ENCODE measurements at regions not wholly inside any gene's neighbourhood (a gene's known extent, or its start where the extent isn't known, plus 50 kb on each side); places are given as distances from the start of the nearest gene placed in this dataset.
"Not testable (repeated sequence)": the region's sequence is repeated elsewhere in the genome, so short reads cannot be mapped to it uniquely, and the experiment has no call there.

DNA sequence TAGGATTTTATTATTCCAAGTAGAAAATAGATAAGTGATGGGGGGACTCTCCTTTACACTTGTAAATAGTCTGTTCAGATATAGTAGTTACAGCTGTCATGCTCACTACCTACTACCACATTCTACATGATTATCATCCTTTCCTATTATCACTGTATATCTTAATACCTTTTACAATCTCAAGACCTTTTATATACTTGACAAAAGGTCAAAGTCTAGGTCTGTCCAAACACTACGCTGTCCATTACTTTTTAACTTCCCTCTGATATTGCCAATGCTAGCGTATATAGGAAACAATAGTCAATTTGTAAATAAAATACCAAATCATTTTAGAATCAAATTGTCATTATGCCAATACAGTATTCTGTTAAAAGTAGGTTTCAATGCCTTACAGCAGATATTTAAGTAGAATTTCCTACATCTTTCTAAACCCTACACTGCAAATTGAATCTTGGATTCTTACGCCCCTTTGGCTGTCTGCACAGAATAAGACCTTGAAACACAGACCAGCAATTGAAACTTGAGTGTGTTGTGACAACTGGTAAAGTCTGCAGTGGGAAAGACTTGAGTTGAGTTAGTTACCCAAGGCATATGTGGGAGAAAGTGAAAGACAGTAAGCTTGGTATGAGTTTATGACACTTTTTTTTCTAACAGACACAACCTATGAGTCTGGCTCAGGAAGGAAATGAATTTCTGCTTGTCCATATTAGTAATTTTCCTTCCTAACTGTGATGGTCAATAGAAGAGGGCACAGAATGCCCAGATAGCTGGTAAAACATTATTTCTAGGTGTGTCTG, 827.6 kb upstream of the ACO1 start:
- TF ChIP-seq, protein P1, sequence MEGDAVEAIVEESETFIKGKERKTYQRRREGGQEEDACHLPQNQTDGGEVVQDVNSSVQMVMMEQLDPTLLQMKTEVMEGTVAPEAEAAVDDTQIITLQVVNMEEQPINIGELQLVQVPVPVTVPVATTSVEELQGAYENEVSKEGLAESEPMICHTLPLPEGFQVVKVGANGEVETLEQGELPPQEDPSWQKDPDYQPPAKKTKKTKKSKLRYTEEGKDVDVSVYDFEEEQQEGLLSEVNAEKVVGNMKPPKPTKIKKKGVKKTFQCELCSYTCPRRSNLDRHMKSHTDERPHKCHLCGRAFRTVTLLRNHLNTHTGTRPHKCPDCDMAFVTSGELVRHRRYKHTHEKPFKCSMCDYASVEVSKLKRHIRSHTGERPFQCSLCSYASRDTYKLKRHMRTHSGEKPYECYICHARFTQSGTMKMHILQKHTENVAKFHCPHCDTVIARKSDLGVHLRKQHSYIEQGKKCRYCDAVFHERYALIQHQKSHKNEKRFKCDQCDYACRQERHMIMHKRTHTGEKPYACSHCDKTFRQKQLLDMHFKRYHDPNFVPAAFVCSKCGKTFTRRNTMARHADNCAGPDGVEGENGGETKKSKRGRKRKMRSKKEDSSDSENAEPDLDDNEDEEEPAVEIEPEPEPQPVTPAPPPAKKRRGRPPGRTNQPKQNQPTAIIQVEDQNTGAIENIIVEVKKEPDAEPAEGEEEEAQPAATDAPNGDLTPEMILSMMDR (IDR thresholded peaks at IDR 0.05), result no peak
- Histone ChIP-seq H3K36me3 (no peaks in the 10 kb centered on the region), H3K9me3 (no peaks in the 10 kb centered on the region), H3K4me1 (no peaks in the 10 kb centered on the region), H3K27ac (no peak overlapping the region), H3K4me3 (no peak overlapping the region), H3K27me3 (no peaks in the 10 kb centered on the region)
- intact Hi-C loops (cut with DNase I), result no loop called here
- DNase-seq (no peak), ATAC-seq (no peak)
- 91 to 95% methylated on average over 3 of the region's 3 CpGs for WGBS, 2 donors

DNA sequence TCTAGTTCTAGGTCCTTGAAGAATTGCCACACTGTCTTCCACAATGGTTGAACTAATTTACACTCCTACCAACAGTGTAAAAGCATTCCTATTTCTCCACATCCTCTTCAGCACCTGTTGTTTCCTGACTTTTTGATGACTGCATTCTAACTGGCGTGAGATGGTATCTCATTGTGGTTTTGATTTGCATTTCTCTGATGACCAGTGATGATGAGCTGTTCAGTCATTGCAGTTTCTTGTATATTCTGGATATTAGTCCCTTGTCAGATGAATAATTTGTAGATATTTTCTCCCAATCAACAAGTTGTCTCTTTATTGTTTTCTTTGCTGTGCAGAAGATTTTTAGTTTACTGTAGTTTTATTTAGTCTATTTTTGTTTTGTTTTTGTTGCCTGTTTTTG, 812.3 kb upstream of the ACO1 start:
- DNase-seq; ATAC-seq; H3K27ac ChIP-seq; H3K27me3 ChIP-seq; intact Hi-C loops (cut with DNase I); H3K4me3 ChIP-seq; H3K36me3 ChIP-seq; H3K4me1 ChIP-seq: not testable (repeated sequence)
- H3K9me3 ChIP-seq, result peaks cover 0 to 16% (median 0%) of the 10 kb centered on the region in 11 donors
- 84 to 91% methylated on average over 1 of the region's 1 CpG for WGBS, 2 donors

DNA sequence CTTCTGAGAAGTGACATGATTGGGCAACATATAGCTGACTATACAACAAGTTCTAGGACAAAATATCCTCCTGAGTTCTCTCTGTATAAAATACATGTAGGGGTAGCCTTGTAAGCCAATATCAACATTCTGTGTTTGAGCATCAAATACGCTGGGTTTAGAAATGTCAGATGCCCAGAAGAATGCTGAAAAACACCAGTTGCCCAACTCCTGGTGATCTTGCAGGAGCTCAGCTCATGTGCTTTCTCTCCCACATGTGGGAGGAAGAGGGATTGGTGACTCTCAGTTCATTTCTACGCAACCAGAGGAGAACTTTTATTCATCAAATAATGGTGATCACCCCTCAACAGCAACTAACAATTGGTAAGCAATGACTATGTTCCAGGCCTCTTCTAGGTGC, 810.9 kb upstream of the ACO1 start:
- ATAC-seq (no peak), DNase-seq (no peak)
- Histone ChIP-seq H3K36me3 (no peaks in the 10 kb centered on the region), H3K27ac (no peak overlapping the region), H3K4me3 (no peak overlapping the region), H3K9me3 (peaks cover 0 to 16% (median 0%) of the 10 kb centered on the region in 11 donors), H3K27me3 (no peaks in the 10 kb centered on the region), H3K4me1 (no peaks in the 10 kb centered on the region)
- TF ChIP-seq, protein P1 (IDR thresholded peaks at IDR 0.05), result no peak
- WGBS, 2 donors, result 90% methylated on average over 2 of the region's 2 CpGs
- intact Hi-C loops (cut with DNase I), result no loop called here

DNA sequence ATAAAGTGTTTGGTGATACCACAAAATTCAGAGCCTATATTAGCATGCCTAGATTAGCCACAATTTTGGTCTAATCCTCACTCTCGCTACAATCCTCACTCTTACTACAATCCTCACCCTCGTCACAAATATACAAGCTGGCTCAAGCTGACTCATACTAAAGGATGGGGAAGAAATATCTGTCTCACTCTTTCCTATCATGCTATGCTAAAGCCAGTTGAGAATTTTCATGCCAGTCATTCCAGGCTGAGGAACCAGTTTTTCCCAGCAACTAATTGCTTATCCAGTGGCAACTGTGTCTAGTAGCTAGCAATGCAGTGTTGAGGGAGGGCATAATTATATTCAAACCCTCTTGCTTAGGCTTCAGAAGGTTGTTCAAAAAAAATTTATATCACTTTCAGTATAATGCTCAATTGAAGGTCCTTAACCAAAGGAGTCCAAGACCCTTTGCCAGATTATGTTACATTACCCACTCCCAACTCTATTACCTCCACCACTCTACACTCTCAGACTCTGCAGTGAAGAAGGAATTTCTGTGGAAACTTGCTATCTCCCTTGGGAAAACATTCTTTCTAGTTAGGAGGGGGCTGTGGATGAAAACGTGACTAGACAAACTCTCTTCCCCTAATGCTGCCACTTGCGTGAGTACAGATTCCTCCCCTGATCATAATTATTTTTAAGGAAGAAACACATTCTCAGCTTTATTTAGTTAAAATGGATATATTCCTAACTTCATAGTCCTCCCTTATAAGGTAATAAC, 810.3 kb upstream of the ACO1 start:
- no peaks in the 10 kb centered on the region for H3K27me3 ChIP-seq
- H3K27ac ChIP-seq, result no peak overlapping the region
- ATAC-seq, result no peak
- H3K4me3 ChIP-seq, result no peak overlapping the region
- TF ChIP-seq, protein P1 (IDR thresholded peaks at IDR 0.05), result no peak
- DNase-seq, result no peak
- intact Hi-C loops (cut with DNase I), result no loop called here
- H3K36me3 ChIP-seq, result no peaks in the 10 kb centered on the region
- H3K9me3 ChIP-seq, result peaks cover 0 to 16% (median 0%) of the 10 kb centered on the region in 11 donors
- WGBS, 2 donors, result 64 to 65% methylated on average over 4 of the region's 4 CpGs
- no peaks in the 10 kb centered on the region for H3K4me1 ChIP-seq

DNA sequence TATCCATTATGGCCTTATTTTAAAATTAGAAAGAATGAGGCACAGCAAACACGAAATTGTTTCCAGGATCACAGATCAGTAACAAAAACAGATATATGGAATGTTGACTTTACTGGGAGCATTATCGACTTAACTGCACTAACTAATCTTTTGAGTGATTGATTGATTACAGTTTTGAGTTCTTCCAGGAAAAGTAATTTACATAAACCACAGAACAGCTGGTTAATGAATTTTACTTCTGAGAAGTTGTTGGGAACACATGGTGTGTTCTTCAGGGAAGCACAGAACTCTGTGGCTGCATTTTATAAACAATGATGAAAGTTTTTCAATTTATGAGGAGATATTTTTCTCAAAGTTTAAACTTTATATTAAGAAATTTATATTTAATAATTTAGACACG, 802.4 kb upstream of the ACO1 start:
- 38 to 41% methylated on average over 3 of the region's 3 CpGs for WGBS, 2 donors
- Histone ChIP-seq H3K9me3 (no peaks in the 10 kb centered on the region), H3K27ac (no peak overlapping the region), H3K4me3 (no peak overlapping the region), H3K27me3 (no peaks in the 10 kb centered on the region), H3K4me1 (no peaks in the 10 kb centered on the region), H3K36me3 (no peaks in the 10 kb centered on the region)
- ATAC-seq, result no peak
- intact Hi-C loops (cut with DNase I), result no loop called here
- TF ChIP-seq, protein P1 (IDR thresholded peaks at IDR 0.05), result no peak
- no peak for DNase-seq
